IMR-90 (cell line): ENCODE measurements at regions not wholly inside any gene's neighbourhood (a gene's known extent, or its start where the extent isn't known, plus 50 kb on each side); places are given as distances from the start of the nearest gene placed in this dataset.

Source experiments
- ATAC-seq: fragments of 200-7000 bp; cut with Tn5 transposase; 2 replicates; pipeline ENCODE4 v1.9.1; 2020; ENCODE audit warnings: low read depth, mild to moderate bottlenecking, moderate library complexity
- BruUV-seq: library from RNA; stranded (reverse); fragments of 400-500 nt; replicated peaks from 2 replicates; lab custom pipeline; 2021; lab: Mats Ljungman, UMichigan
- CTCF ChIA-PET: fragments of 300-600 bp; formaldehyde crosslinking; extraction: SDS; loops from one replicate; lab custom pipeline; 2021; ENCODE audit warnings: antibody characterized with exemption; lab: Yijun Ruan, JAX
- POLR2A ChIA-PET: fragments of 300-600 bp; sonication (Branson Sonifier 250); formaldehyde crosslinking; loops from one replicate; lab custom pipeline; 2022; ENCODE audit warnings: antibody characterized with exemption; ENCODE audit not compliant: unreplicated experiment; lab: Charles Lee
- DNase-seq: peaks from one replicate; pipeline ENCODE4 v3.0.0; 2013
- H2AFZ ChIP-seq: replicated peaks from 2 replicates; pipeline ENCODE3; 2013; ENCODE audit warnings: low read length, mild to moderate bottlenecking; ENCODE audit not compliant: poor library complexity
- H2AK5ac ChIP-seq: 2 replicates; pipeline ENCODE4 v1.6.1; 2013; ENCODE audit warnings: low read depth, low read length, inconsistent platforms
- H2AK9ac ChIP-seq: replicated peaks from 2 replicates; pipeline ENCODE3; 2013; ENCODE audit warnings: mild to moderate bottlenecking, low read depth, low read length, moderate library complexity; ENCODE audit not compliant: poor library complexity
- H2BK120ac ChIP-seq: 2 replicates; pipeline ENCODE4 v1.6.1; 2013; ENCODE audit warnings: low read depth, low read length, inconsistent platforms
- H2BK15ac ChIP-seq: 3 replicates; pipeline ENCODE4 v1.6.1; 2013; ENCODE audit warnings: low read depth, low read length, inconsistent platforms
- H2BK20ac ChIP-seq: 2 replicates; pipeline ENCODE4 v1.6.1; 2013; ENCODE audit warnings: low read depth, mild to moderate bottlenecking, inconsistent platforms, low read length, moderate library complexity
- H2BK5ac ChIP-seq: 2 replicates; pipeline ENCODE4 v1.6.1; 2013; ENCODE audit warnings: mild to moderate bottlenecking, low read depth, low read length, inconsistent platforms; ENCODE audit not compliant: poor library complexity, severe bottlenecking
- H3K14ac ChIP-seq: replicated peaks from 2 replicates; pipeline ENCODE4 v1.6.1; 2013; ENCODE audit warnings: low read depth, low read length, inconsistent platforms
- H3K18ac ChIP-seq: 2 replicates; pipeline ENCODE4 v1.6.1; 2013; ENCODE audit warnings: low read depth, low read length, control low read depth
- H3K23ac ChIP-seq: 2 replicates; pipeline ENCODE4 v1.6.1; 2013; ENCODE audit warnings: low read depth, low read length, inconsistent platforms
- H3K27ac ChIP-seq: 2 replicates; pipeline ENCODE4 v1.5.1; 2013; ENCODE audit warnings: mild to moderate bottlenecking, control low read depth, low read length; ENCODE audit not compliant: insufficient read depth
- H3K27me3 ChIP-seq: 2 replicates; pipeline ENCODE4 v1.6.1; 2013; ENCODE audit warnings: low read length; ENCODE audit not compliant: control insufficient read depth, insufficient read depth
- H3K36me3 ChIP-seq: 2 replicates; pipeline ENCODE4 v1.6.1; 2013; ENCODE audit warnings: low read length, mixed read lengths; ENCODE audit not compliant: control insufficient read depth, insufficient read depth
- H3K4ac ChIP-seq: 2 replicates; pipeline ENCODE4 v1.6.1; 2013; ENCODE audit warnings: low read depth, low read length, inconsistent platforms
- H3K4me1 ChIP-seq: 2 replicates; pipeline ENCODE4 v1.6.1; 2013; ENCODE audit warnings: low read length, mixed read lengths; ENCODE audit not compliant: control insufficient read depth, insufficient read depth
- H3K4me2 ChIP-seq: 2 replicates; pipeline ENCODE4 v1.6.1; 2013; ENCODE audit warnings: low read depth, mild to moderate bottlenecking, control low read depth, low read length, moderate library complexity
- H3K4me3 ChIP-seq: 2 replicates; pipeline ENCODE4 v1.5.1; 2013; ENCODE audit warnings: low read depth, mild to moderate bottlenecking, control low read depth, low read length, moderate library complexity; ENCODE audit not compliant: insufficient read depth
- H3K56ac ChIP-seq: 2 replicates; pipeline ENCODE4 v1.6.1; 2013; ENCODE audit warnings: low read length, inconsistent platforms; ENCODE audit not compliant: insufficient read depth; ENCODE audit errors: extremely low read depth
- H3K79me1 ChIP-seq, 2 experiments: 2 replicates each; pipeline ENCODE4 v1.6.1; 2013; ENCODE audit warnings: low read length in 2 of 2, inconsistent platforms in 1 of 2, low read depth in 1 of 2
- H3K9ac ChIP-seq: 2 replicates; pipeline ENCODE4 v1.6.1; 2013; ENCODE audit warnings: low read depth, low read length, control low read depth
- H3K9me1 ChIP-seq: 2 replicates; pipeline ENCODE4 v1.6.1; 2013; ENCODE audit warnings: low read length, inconsistent platforms; ENCODE audit not compliant: insufficient read depth
- H3K9me3 ChIP-seq: 2 replicates; pipeline ENCODE4 v1.6.1; 2013; ENCODE audit warnings: low read length; ENCODE audit not compliant: control insufficient read depth, insufficient read depth
- H4K20me1 ChIP-seq: 2 replicates; pipeline ENCODE4 v1.6.1; 2013; ENCODE audit warnings: low read length, inconsistent platforms; ENCODE audit not compliant: insufficient read depth
- H4K5ac ChIP-seq: 2 replicates; pipeline ENCODE4 v1.6.1; 2013; ENCODE audit warnings: mild to moderate bottlenecking, low read depth, low read length, control low read depth
- H4K8ac ChIP-seq, 2 experiments: 2 replicates each; pipeline ENCODE4 v1.6.1; 2013; ENCODE audit warnings: low read depth in 2 of 2, low read length in 2 of 2, control low read depth in 1 of 2, inconsistent platforms in 1 of 2
- H4K91ac ChIP-seq: 2 replicates; pipeline ENCODE4 v1.6.1; 2013; ENCODE audit warnings: low read depth, low read length, inconsistent platforms; ENCODE audit not compliant: insufficient read depth
- CEBPB ChIP-seq: IDR thresholded peaks from 2 replicates; pipeline ENCODE4 v1.6.1; 2012; ENCODE audit warnings: low read depth, low read length, improper control_type of control experiment
- CHD1 ChIP-seq: IDR thresholded peaks from 2 replicates; pipeline ENCODE4 v1.6.1; 2012; ENCODE audit warnings: low read depth, low read length, improper control_type of control experiment
- SMC3 ChIP-seq: fragments of 150-350 bp; IDR thresholded peaks from 2 replicates; pipeline ENCODE4 v1.6.1; 2016; ENCODE audit warnings: low read depth, mild to moderate bottlenecking, antibody characterized with exemption, low read length, moderate library complexity
- WGBS, 2 experiments: methylation state at CpG; one replicate each; pipeline versions ENCODE4 v1.1.5 to v1.1.7; 2013; ENCODE audit warnings: missing lambda C conversion rate in 2 of 2; ENCODE audit not compliant: insufficient read length in 1 of 2; ENCODE audit errors: extremely low coverage in 2 of 2; 5-methylcytosine and 5-hydroxymethylcytosine counted together
- dilution Hi-C: fragments of 300-500 bp; cut with HindIII; formaldehyde crosslinking; loops from one replicate; pipeline ENCODE4 v1.14.3; 2018; ENCODE audit warnings: low sequenced_read_pairs; ENCODE audit not compliant: unreplicated experiment
- in situ Hi-C: fragments of 300-500 bp; cut with MboI; formaldehyde crosslinking; loops from 3 replicates; pipeline ENCODE4 v1.14.3; 2019; ENCODE audit warnings: low sequenced_read_pairs, inconsistent platforms, mixed read lengths
- intact Hi-C: fragments of 100-400 bp; cut with micrococcal nuclease; formaldehyde crosslinking; loops from 2 replicates; pipeline ENCODE4 v1.10.0; 2022
- TF ChIP-seq, protein P1 (sequence below): conservative IDR thresholded peaks from 2 replicates; pipeline ENCODE4 v1.5.1; 2012; ENCODE audit warnings: mild to moderate bottlenecking, low read depth, low read length, improper control_type of control experiment

- DNase-seq = peak; percentile 31
Observed at GRCh38 chr9:78552802-78553201, 255.9 kb downstream of the PSAT1 start.

More at GRCh38 chr9:78552802-78553201, 255.9 kb downstream of the PSAT1 start:
- Histone ChIP-seq H3K79me1 (no peaks in the 10 kb centered on the region), H3K9me1 (no peaks in the 10 kb centered on the region), H3K9ac (no peak overlapping the region), H2BK120ac (no peak overlapping the region), H3K4ac (no peak overlapping the region), H2BK20ac (no peak overlapping the region), H2BK5ac (no peak overlapping the region), H3K18ac (no peak overlapping the region), H3K36me3 (no peaks in the 10 kb centered on the region), H3K27me3 (peaks cover 6% of the 10 kb centered on the region), H3K27ac (no peak overlapping the region), H2AK5ac (no peak overlapping the region), H2BK15ac (no peak overlapping the region), H3K56ac (no peak overlapping the region), H4K5ac (no peak overlapping the region), H3K14ac (no peak overlapping the region), H4K8ac (no peak overlapping the region), H3K23ac (no peak overlapping the region), H3K9me3 (no peaks in the 10 kb centered on the region), H2AK9ac (no peak overlapping the region), H3K4me1 (no peaks in the 10 kb centered on the region; the same call in 1 of the 2 replicates), H4K20me1 (no peaks in the 10 kb centered on the region), H2AFZ (no peak overlapping the region), H4K91ac (no peak overlapping the region), H3K4me2 (no peak overlapping the region), H3K4me3 (no peak overlapping the region)
- in situ Hi-C loops = no loop called here
- POLR2A ChIA-PET = interaction anchor here (0.7 kb wide), 1 partner anchor 1061 kb away, joined by 4 read pairs; no protein-coding TSS in a partner anchor
- no TSS peak for BruUV-seq
- dilution Hi-C loops = no loop called here
- intact Hi-C loops = no loop called here
- no peak for ATAC-seq
- no CpG with 5 or more reads among the region's 1 CpG for WGBS, 2 experiments
- CTCF ChIA-PET = interaction anchor here (0.6 kb wide), 1 partner anchor 466 kb away, joined by 3 read pairs; no protein-coding TSS in a partner anchor
- TF ChIP-seq, protein P1, sequence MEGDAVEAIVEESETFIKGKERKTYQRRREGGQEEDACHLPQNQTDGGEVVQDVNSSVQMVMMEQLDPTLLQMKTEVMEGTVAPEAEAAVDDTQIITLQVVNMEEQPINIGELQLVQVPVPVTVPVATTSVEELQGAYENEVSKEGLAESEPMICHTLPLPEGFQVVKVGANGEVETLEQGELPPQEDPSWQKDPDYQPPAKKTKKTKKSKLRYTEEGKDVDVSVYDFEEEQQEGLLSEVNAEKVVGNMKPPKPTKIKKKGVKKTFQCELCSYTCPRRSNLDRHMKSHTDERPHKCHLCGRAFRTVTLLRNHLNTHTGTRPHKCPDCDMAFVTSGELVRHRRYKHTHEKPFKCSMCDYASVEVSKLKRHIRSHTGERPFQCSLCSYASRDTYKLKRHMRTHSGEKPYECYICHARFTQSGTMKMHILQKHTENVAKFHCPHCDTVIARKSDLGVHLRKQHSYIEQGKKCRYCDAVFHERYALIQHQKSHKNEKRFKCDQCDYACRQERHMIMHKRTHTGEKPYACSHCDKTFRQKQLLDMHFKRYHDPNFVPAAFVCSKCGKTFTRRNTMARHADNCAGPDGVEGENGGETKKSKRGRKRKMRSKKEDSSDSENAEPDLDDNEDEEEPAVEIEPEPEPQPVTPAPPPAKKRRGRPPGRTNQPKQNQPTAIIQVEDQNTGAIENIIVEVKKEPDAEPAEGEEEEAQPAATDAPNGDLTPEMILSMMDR = no peak
- TF ChIP-seq SMC3 (no peak), CEBPB (no peak), CHD1 (no peak)
